ENCODE measurements at regions not wholly inside any gene's neighbourhood (a gene's known extent, or its start where the extent isn't known, plus 50 kb on each side); places are given as distances from the start of the nearest gene placed in this dataset.

- no peak for TF ChIP-seq CTCF (conservative IDR thresholded peaks at IDR 0.05)
- no peak for TF ChIP-seq ZFX (IDR thresholded peaks at IDR 0.05)
Measured at GRCh38 chr7:67662804-67663203, 666.2 kb downstream of the TYW1 start.

Data from C4-2B (cell line).